ENCODE measurements at regions not wholly inside any gene's neighbourhood (a gene's known extent, or its start where the extent isn't known, plus 50 kb on each side); places are given as distances from the start of the nearest gene placed in this dataset.
"Not testable (repeated sequence)": the region's sequence is repeated elsewhere in the genome, so short reads cannot be mapped to it uniquely, and the experiment has no call there.

- no peak overlapping the region for H3K4me3 ChIP-seq (ENCODE audit: low read length in 2 of 2)
- WGBS, 2 donors: 78% methylated on average over 8 of the region's 8 CpGs
- no peak overlapping the region for H3K27ac ChIP-seq (ENCODE audit: low read depth in 1 of 2, low read length in 2 of 2)
- intact Hi-C loops (cut with DNase I): no loop called here
- H3K27me3 ChIP-seq (ENCODE audit: control insufficient read depth in 1 of 2, insufficient read depth in 2 of 2, low read length in 1 of 2): no peaks in the 10 kb centered on the region
- H3K36me3 ChIP-seq (ENCODE audit: control insufficient read depth in 1 of 2, insufficient read depth in 2 of 2, low read length in 1 of 2): no peaks in the 10 kb centered on the region
- ATAC-seq (ENCODE audit: low FRiP score) (no peak), DNase-seq (peak in 1 of 2 donors; percentile 33)
- no peaks in the 10 kb centered on the region for H3K9me3 ChIP-seq (ENCODE audit: control insufficient read depth, low read length)
- no peaks in the 10 kb centered on the region for H3K4me1 ChIP-seq (ENCODE audit: control insufficient read depth in 1 of 2, insufficient read depth in 2 of 2, low read length in 2 of 2)
Observed at GRCh38 chr1:53396573-53397268, 62.5 kb upstream of the DMRTB1 start.

- no peaks in the 10 kb centered on the region for H3K9me3 ChIP-seq (ENCODE audit: control insufficient read depth, low read length)
- no peak overlapping the region for H3K4me3 ChIP-seq (ENCODE audit: low read length in 2 of 2)
- 50 to 60% methylated on average over 4 of the region's 4 CpGs for WGBS, 2 donors
- no peaks in the 10 kb centered on the region for H3K4me1 ChIP-seq (ENCODE audit: control insufficient read depth in 1 of 2, insufficient read depth in 2 of 2, low read length in 2 of 2)
- DNase-seq: peak in 1 of 2 donors; percentile 50
- no peaks in the 10 kb centered on the region for H3K27me3 ChIP-seq (ENCODE audit: control insufficient read depth in 1 of 2, insufficient read depth in 2 of 2, low read length in 1 of 2)
- intact Hi-C loops (cut with DNase I): no loop called here
- no peak for ATAC-seq (ENCODE audit: low FRiP score)
- no peak overlapping the region for H3K27ac ChIP-seq (ENCODE audit: low read depth in 1 of 2, low read length in 2 of 2)
- H3K36me3 ChIP-seq (ENCODE audit: control insufficient read depth in 1 of 2, insufficient read depth in 2 of 2, low read length in 1 of 2): no peaks in the 10 kb centered on the region
Observed at GRCh38 chr1:53398091-53398490, 61.1 kb upstream of the DMRTB1 start.

GRCh38 chr1:53398576-53399365 is 60.4 kb upstream of the DMRTB1 start:
- H3K4me3 ChIP-seq (ENCODE audit: low read length in 2 of 2): no peak overlapping the region
- no peak for DNase-seq
- no peaks in the 10 kb centered on the region for H3K4me1 ChIP-seq (ENCODE audit: control insufficient read depth in 1 of 2, insufficient read depth in 2 of 2, low read length in 2 of 2)
- WGBS, 2 donors: 89 to 91% methylated on average over 20 of the region's 20 CpGs
- H3K9me3 ChIP-seq (ENCODE audit: control insufficient read depth, low read length): no peaks in the 10 kb centered on the region
- H3K27ac ChIP-seq (ENCODE audit: low read depth in 1 of 2, low read length in 2 of 2): no peak overlapping the region
- no peaks in the 10 kb centered on the region for H3K27me3 ChIP-seq (ENCODE audit: control insufficient read depth in 1 of 2, insufficient read depth in 2 of 2, low read length in 1 of 2)
- ATAC-seq (ENCODE audit: low FRiP score): no peak
- intact Hi-C loops (cut with DNase I): no loop called here
- H3K36me3 ChIP-seq (ENCODE audit: control insufficient read depth in 1 of 2, insufficient read depth in 2 of 2, low read length in 1 of 2): no peaks in the 10 kb centered on the region

- H3K4me3 ChIP-seq (ENCODE audit: low read length in 2 of 2); ATAC-seq (ENCODE audit: low FRiP score); H3K4me1 ChIP-seq (ENCODE audit: control insufficient read depth in 1 of 2, insufficient read depth in 2 of 2, low read length in 2 of 2); H3K27me3 ChIP-seq (ENCODE audit: control insufficient read depth in 1 of 2, insufficient read depth in 2 of 2, low read length in 1 of 2); H3K27ac ChIP-seq (ENCODE audit: low read depth in 1 of 2, low read length in 2 of 2); H3K36me3 ChIP-seq (ENCODE audit: control insufficient read depth in 1 of 2, insufficient read depth in 2 of 2, low read length in 1 of 2); H3K9me3 ChIP-seq (ENCODE audit: control insufficient read depth, low read length); intact Hi-C loops (cut with DNase I): not testable (repeated sequence)
- WGBS, 2 donors: 90 to 92% methylated on average over 15 of the region's 15 CpGs
- peak in 1 of 2 donors; percentile 3 for DNase-seq
Observed at GRCh38 chr1:53399370-53400133, 59.6 kb upstream of the DMRTB1 start.

GRCh38 chr1:53400761-53401674 is 58.2 kb upstream of the DMRTB1 start:
- Histone ChIP-seq H3K27ac (ENCODE audit: low read depth in 1 of 2, low read length in 2 of 2) (no peak overlapping the region), H3K4me1 (ENCODE audit: control insufficient read depth in 1 of 2, insufficient read depth in 2 of 2, low read length in 2 of 2) (no peaks in the 10 kb centered on the region), H3K9me3 (ENCODE audit: control insufficient read depth, low read length) (no peaks in the 10 kb centered on the region), H3K27me3 (ENCODE audit: control insufficient read depth in 1 of 2, insufficient read depth in 2 of 2, low read length in 1 of 2) (no peaks in the 10 kb centered on the region), H3K36me3 (ENCODE audit: control insufficient read depth in 1 of 2, insufficient read depth in 2 of 2, low read length in 1 of 2) (no peaks in the 10 kb centered on the region), H3K4me3 (ENCODE audit: low read length in 2 of 2) (no peak overlapping the region)
- 78 to 83% methylated on average over 14 of the region's 14 CpGs for WGBS, 2 donors
- intact Hi-C loops (cut with DNase I): no loop called here
- DNase-seq (no peak), ATAC-seq (ENCODE audit: low FRiP score) (no peak)

- no peaks in the 10 kb centered on the region for H3K4me1 ChIP-seq (ENCODE audit: control insufficient read depth in 1 of 2, insufficient read depth in 2 of 2, low read length in 2 of 2)
- H3K27ac ChIP-seq (ENCODE audit: low read depth in 1 of 2, low read length in 2 of 2): no peak overlapping the region
- ATAC-seq (ENCODE audit: low FRiP score) (peak; percentile 41), DNase-seq (no peak)
- no peaks in the 10 kb centered on the region for H3K36me3 ChIP-seq (ENCODE audit: control insufficient read depth in 1 of 2, insufficient read depth in 2 of 2, low read length in 1 of 2)
- H3K4me3 ChIP-seq (ENCODE audit: low read length in 2 of 2): no peak overlapping the region
- whole genome bisulfite sequencing, 2 donors: 90% methylated on average over 11 of the region's 11 CpGs
- H3K9me3 ChIP-seq (ENCODE audit: control insufficient read depth, low read length): no peaks in the 10 kb centered on the region
- intact Hi-C loops (cut with DNase I): no loop called here
- H3K27me3 ChIP-seq (ENCODE audit: control insufficient read depth in 1 of 2, insufficient read depth in 2 of 2, low read length in 1 of 2): no peaks in the 10 kb centered on the region
Observed at GRCh38 chr1:53401813-53402745, 57.1 kb upstream of the DMRTB1 start.

GRCh38 chr1:53402891-53403655 is 56.1 kb upstream of the DMRTB1 start:
- H3K36me3 ChIP-seq (ENCODE audit: control insufficient read depth in 1 of 2, insufficient read depth in 2 of 2, low read length in 1 of 2): no peaks in the 10 kb centered on the region

More at GRCh38 chr1:53402891-53403655, 56.1 kb upstream of the DMRTB1 start:
- Histone ChIP-seq H3K9me3 (ENCODE audit: control insufficient read depth, low read length) (no peaks in the 10 kb centered on the region), H3K27me3 (ENCODE audit: control insufficient read depth in 1 of 2, insufficient read depth in 2 of 2, low read length in 1 of 2) (no peaks in the 10 kb centered on the region), H3K4me3 (ENCODE audit: low read length in 2 of 2) (no peak overlapping the region), H3K27ac (ENCODE audit: low read depth in 1 of 2, low read length in 2 of 2) (no peak overlapping the region), H3K4me1 (ENCODE audit: control insufficient read depth in 1 of 2, insufficient read depth in 2 of 2, low read length in 2 of 2) (no peaks in the 10 kb centered on the region)
- 91 to 92% methylated on average over 10 of the region's 10 CpGs for WGBS, 2 donors
- no peak for ATAC-seq (ENCODE audit: low FRiP score)
- intact Hi-C loops (cut with DNase I): no loop called here
- no peak for DNase-seq
